HEK293T (cell line): ENCODE measurements at regions not wholly inside any gene's neighbourhood (a gene's known extent, or its start where the extent isn't known, plus 50 kb on each side); places are given as distances from the start of the nearest gene placed in this dataset.
A peak's percentile ranks its signal among the peaks of the same experiment; 100 is the strongest.

Source experiments
- CTCF ChIA-PET: fragments of 350-600 bp; formaldehyde crosslinking; extraction: SDS; loops from one replicate; lab custom pipeline; 2021; ENCODE audit warnings: antibody characterized with exemption, inconsistent platforms; lab: Yijun Ruan, JAX
- POLR2A ChIA-PET: fragments of 350-600 bp; formaldehyde crosslinking; extraction: SDS; loops from one replicate; lab custom pipeline; 2020; ENCODE audit warnings: antibody characterized with exemption, inconsistent platforms; lab: Yijun Ruan, JAX
- DNase-seq: peaks from one replicate; pipeline ENCODE4 v3.0.0; 2012; ENCODE audit warnings: mixed read lengths; ENCODE audit errors: extremely low spot score
- ARNT ChIP-seq: fragments of 450-650 bp; IDR thresholded peaks from 2 replicates; pipeline ENCODE4 v1.6.1; 2017; ENCODE audit warnings: mild to moderate bottlenecking
- BHLHE40 ChIP-seq: fragments of 450-650 bp; IDR thresholded peaks from 2 replicates; pipeline ENCODE4 v1.6.1; 2016; ENCODE audit warnings: mild to moderate bottlenecking, moderate library complexity, borderline replicate concordance
- CTBP1 ChIP-seq: fragments of 450-650 bp; IDR thresholded peaks from 2 replicates; pipeline ENCODE4 v1.6.1; 2016; ENCODE audit warnings: borderline replicate concordance
- ELF4 ChIP-seq: fragments of 450-650 bp; IDR thresholded peaks from 2 replicates; pipeline ENCODE4 v1.6.1; 2017; ENCODE audit warnings: antibody characterized with exemption
- FOXA1 ChIP-seq: fragments of 450-650 bp; IDR thresholded peaks from 2 replicates; pipeline ENCODE4 v1.6.1; 2016; ENCODE audit warnings: mild to moderate bottlenecking
- FOXK2 ChIP-seq: fragments of 450-650 bp; IDR thresholded peaks from 2 replicates; pipeline ENCODE4 v1.6.1; 2016; ENCODE audit warnings: mild to moderate bottlenecking
- FOXM1 ChIP-seq: fragments of 450-650 bp; IDR thresholded peaks from 2 replicates; pipeline ENCODE4 v1.6.1; 2017; ENCODE audit warnings: mild to moderate bottlenecking, borderline replicate concordance
- HDGF ChIP-seq: fragments of 450-650 bp; IDR thresholded peaks from 2 replicates; pipeline ENCODE4 v1.6.1; 2017; ENCODE audit warnings: antibody characterized with exemption, borderline replicate concordance
- L3MBTL2 ChIP-seq: fragments of 450-650 bp; conservative IDR thresholded peaks from 2 replicates; pipeline ENCODE4 v1.6.1; 2016; ENCODE audit warnings: mild to moderate bottlenecking
- LEF1 ChIP-seq: fragments of 450-650 bp; IDR thresholded peaks from 2 replicates; pipeline ENCODE4 v1.6.1; 2017; ENCODE audit warnings: mild to moderate bottlenecking, borderline replicate concordance
- NFRKB ChIP-seq: fragments of 450-650 bp; IDR thresholded peaks from 2 replicates; pipeline ENCODE4 v1.6.1; 2016; ENCODE audit warnings: mild to moderate bottlenecking, moderate library complexity
- SP1 ChIP-seq: fragments of 450-650 bp; IDR thresholded peaks from 2 replicates; pipeline ENCODE4 v1.6.1; 2017
- SUZ12 ChIP-seq: fragments of 450-650 bp; IDR thresholded peaks from 2 replicates; pipeline ENCODE4 v1.6.1; 2016; ENCODE audit warnings: mild to moderate bottlenecking
- TARDBP ChIP-seq: fragments of 450-650 bp; IDR thresholded peaks from 2 replicates; pipeline ENCODE4 v1.6.1; 2016
- ZNF384 ChIP-seq: fragments of 450-650 bp; IDR thresholded peaks from 2 replicates; pipeline ENCODE4 v1.6.1; 2016
- TF ChIP-seq, protein P1 (sequence below): fragments of 450-650 bp; IDR thresholded peaks from 2 replicates; pipeline ENCODE4 v1.6.1; 2016

GRCh38 chr14:94897082-94897481, 127.2 kb upstream of the GSC start:
- TF ChIP-seq CTBP1 (no peak), ZNF384 (no peak)
- DNase-seq = no peak
- ChIA-PET CTCF (no interaction called here), POLR2A (no interaction called here)

- TF ChIP-seq NFRKB = no peak
- TF ChIP-seq L3MBTL2 = no peak
- no peak for TF ChIP-seq FOXK2
- TF ChIP-seq ARNT = no peak
- no peak for TF ChIP-seq BHLHE40
- no peak for DNase-seq
- ChIA-PET CTCF (no interaction called here), POLR2A (no interaction called here)
Measured at GRCh38 chr14:94893411-94894160, 123.7 kb upstream of the GSC start.

DNA sequence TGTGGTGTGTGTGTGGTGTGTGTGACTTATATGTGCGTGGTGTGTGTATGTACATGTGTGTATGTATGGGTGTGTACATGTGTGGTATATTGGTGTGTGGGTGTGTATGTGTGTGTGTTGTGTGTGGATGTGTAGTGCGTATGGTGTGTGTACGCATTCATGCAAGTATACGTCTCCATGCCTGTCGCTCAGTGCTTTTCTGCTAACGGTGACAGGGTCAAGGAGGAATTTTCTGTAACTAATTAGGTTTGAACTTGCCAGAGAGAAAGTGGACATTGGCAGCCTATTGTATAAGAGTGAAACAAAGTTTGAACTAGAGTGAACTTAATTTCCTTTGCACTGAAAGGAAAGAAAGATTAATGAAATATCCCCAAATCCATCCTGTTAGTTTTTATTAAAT, 120.9 kb upstream of the GSC start:
- ChIA-PET CTCF (no interaction called here), POLR2A (no interaction called here)
- no peak for TF ChIP-seq FOXK2
- TF ChIP-seq SUZ12 = no peak
- TF ChIP-seq SP1 = no peak
- no peak for TF ChIP-seq FOXM1
- TF ChIP-seq LEF1 = no peak
- TF ChIP-seq, protein P1, sequence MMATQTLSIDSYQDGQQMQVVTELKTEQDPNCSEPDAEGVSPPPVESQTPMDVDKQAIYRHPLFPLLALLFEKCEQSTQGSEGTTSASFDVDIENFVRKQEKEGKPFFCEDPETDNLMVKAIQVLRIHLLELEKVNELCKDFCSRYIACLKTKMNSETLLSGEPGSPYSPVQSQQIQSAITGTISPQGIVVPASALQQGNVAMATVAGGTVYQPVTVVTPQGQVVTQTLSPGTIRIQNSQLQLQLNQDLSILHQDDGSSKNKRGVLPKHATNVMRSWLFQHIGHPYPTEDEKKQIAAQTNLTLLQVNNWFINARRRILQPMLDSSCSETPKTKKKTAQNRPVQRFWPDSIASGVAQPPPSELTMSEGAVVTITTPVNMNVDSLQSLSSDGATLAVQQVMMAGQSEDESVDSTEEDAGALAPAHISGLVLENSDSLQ = no peak
- TF ChIP-seq L3MBTL2 = no peak
- no peak for TF ChIP-seq TARDBP
- no peak for TF ChIP-seq ARNT
- TF ChIP-seq CTBP1 = no peak
- no peak for TF ChIP-seq FOXA1
- no peak for TF ChIP-seq BHLHE40
- no peak for TF ChIP-seq HDGF
- no peak for DNase-seq

GRCh38 chr14:94889520-94890312, 119.8 kb upstream of the GSC start:
- peak; percentile 32; the same call in 1 of the 2 replicates for TF ChIP-seq TARDBP
- TF ChIP-seq SP1 = no peak
- no peak for DNase-seq
- ChIA-PET CTCF (no interaction called here), POLR2A (no interaction called here)

GRCh38 chr14:94888121-94888520, 118.2 kb upstream of the GSC start:
- no peak for TF ChIP-seq NFRKB
- TF ChIP-seq, protein P1 = no peak
- no peak for TF ChIP-seq LEF1
- no peak for DNase-seq
- CTCF ChIA-PET = no interaction called here
- POLR2A ChIA-PET = no interaction called here

GRCh38 chr14:94887591-94887990, 117.7 kb upstream of the GSC start:
- DNase-seq = no peak
- no peak for TF ChIP-seq FOXM1
- TF ChIP-seq HDGF = no peak
- no peak for TF ChIP-seq NFRKB
- TF ChIP-seq SUZ12 = no peak
- no peak for TF ChIP-seq L3MBTL2
- no peak for TF ChIP-seq FOXK2
- no peak for TF ChIP-seq CTBP1
- TF ChIP-seq, protein P1 = no peak
- no peak for TF ChIP-seq ARNT
- no peak for TF ChIP-seq ELF4
- no peak for TF ChIP-seq BHLHE40
- TF ChIP-seq TARDBP = no peak
- CTCF ChIA-PET = no interaction called here
- POLR2A ChIA-PET = no interaction called here

GRCh38 chr14:94886931-94887330, 117.0 kb upstream of the GSC start:
- no peak for DNase-seq
- TF ChIP-seq BHLHE40 (no peak), SP1 (no peak), FOXK2 (no peak), NFRKB (no peak)
- TF ChIP-seq, protein P1 = no peak
- ChIA-PET CTCF (interaction anchor here (0.7 kb wide), 1 partner anchor 17 kb away, joined by 3 read pairs; no protein-coding TSS in a partner anchor), POLR2A (no interaction called here)
